ENCODE measurements at regions not wholly inside any gene's neighbourhood (a gene's known extent, or its start where the extent isn't known, plus 50 kb on each side); places are given as distances from the start of the nearest gene placed in this dataset.

GRCh38 chr3:194828926-194829325 is 143.2 kb downstream of the FAM43A start:
- TF ChIP-seq POU2F2 (IDR thresholded peaks at IDR 0.05; ENCODE audit: low read depth, low read length) (no peak), POLR2A (IDR thresholded peaks at IDR 0.05; ENCODE audit: low read depth, low read length) (no peak), TAF1 (IDR thresholded peaks at IDR 0.05; ENCODE audit: low read depth, low read length) (no peak)

Measured in GM12891 (cell line).